Left forelimb (tissue), 1 donor: ENCODE measurements at regions not wholly inside any gene's neighbourhood (a gene's known extent, or its start where the extent isn't known, plus 50 kb on each side); places are given as distances from the start of the nearest gene placed in this dataset.
"Not testable (repeated sequence)": the region's sequence is repeated elsewhere in the genome, so short reads cannot be mapped to it uniquely, and the experiment has no call there.

Experiments
- DNase-seq: peaks from one replicate; pipeline ENCODE4 v3.0.0-alpha.2; 2018; ENCODE audit warnings: low spot score

DNA sequence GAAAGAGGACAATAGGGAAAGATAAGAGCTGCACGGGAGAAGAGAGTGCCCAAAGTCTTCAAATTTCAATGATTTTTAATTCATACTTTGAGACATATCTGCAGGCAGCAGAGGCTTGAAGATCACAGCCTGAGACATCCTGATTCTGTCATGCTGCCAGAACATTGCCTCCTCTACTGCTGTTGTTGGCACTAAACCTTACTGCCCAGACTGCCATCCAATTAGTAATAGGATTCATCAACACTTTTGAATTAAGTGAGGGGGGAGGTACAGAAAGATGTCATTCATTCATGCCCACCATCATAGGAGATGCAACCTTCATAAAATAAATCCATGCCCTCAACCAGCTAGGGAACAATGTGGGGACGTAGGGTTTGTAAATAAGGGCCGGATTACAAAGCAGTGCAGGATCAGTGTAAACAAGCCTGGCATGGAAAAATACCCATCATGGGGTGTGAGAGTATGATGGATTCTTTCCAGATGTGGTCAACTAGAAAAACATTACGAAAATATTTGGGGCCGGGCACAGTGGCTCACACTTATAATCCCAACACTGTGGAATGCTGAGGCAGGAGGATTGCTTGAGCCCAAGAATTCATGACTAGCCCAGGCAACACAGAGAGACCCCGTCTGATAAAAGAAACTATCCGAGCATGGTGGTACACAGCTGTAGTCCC is 122.1 kb upstream of the DAPK1 start:
- DNase-seq = no peak

DNA sequence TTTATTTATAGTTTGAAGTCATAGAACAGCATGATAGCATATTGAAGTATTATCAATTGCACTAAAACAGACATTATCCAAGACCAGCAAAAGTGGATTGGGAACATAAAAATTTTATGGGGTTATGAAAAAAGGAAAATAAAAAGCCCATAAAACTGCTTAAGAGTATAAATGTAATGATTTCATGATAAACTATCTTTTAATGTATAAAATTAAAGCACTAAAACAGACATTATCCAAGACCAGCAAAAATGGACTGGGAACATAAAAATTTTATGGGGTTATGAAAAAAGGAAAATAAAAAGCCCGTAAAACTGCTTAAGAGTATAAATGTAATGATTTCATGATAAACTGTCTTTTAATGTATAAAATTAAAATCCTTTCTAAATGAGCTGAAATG is 119.0 kb upstream of the DAPK1 start:
- DNase-seq = no peak

DNA sequence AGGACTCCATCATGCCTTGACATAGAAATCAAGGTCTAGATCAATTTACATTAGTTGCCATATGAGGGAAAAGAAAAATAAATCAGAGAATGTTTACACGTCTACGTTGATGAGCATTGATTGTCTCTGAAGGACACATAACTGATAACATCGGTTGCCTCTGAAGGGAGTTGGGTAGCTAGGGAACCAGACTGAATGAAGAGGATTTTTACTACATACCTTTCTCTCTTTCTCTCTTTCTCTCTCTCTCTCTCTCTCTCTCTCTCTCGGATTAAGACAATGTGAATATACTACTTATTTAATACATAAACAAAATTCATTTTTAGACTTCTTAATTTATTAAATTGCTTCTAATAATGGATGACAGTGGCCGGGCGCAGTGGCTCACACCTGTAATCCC is 118.4 kb upstream of the DAPK1 start:
- no peak for DNase-seq

DNA sequence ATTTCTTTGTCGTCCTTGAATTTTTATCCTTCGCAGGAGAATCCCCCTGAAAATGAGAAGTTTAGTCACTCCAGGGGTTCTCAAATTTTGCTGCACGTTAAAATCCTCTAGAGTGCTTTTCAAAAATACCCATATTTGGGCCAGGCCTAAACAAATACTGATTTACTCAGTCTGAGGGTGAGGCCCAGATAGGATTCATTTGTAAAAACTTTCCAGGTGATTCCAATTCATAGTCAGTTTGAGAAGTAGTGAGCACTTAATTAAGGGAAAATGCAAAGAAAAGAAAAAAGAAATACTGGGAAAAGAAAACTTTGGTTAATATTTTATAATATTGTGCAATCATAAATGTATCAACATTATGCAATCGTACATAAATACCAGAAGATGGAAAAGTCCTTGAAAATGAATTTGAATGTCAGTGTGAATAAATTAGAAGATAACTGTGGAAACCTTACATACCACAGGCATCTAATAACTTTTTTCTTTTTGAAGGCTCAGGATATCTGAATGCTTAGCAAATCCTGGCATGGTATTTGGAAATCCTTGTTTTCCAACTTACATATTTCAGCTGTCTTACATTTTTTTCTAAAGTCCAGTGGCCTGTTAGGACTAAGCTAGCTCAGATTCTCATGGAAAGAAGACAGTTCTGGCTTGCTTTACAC is 116.5 kb upstream of the DAPK1 start:
- DNase-seq = no peak

DNA sequence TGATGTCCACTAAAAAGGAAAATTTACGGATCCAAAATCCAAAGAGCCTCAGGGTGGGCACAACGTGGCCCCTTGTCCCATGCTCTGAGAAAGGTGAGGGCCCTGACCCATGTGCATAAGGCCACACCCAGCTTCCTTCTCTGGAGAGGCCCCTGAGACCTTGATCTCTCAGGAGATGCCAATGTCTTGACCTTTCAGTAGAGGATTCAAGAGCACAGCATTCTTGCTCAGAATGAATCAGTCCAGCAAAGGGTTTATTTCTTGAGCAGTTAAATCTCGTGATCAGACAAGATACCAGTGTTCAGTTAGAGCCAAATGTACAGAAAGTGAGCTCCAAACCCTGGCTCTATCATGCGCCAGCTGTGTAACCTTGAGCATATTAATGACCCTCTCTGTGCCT is 115.9 kb upstream of the DAPK1 start:
- DNase-seq = no peak

DNA sequence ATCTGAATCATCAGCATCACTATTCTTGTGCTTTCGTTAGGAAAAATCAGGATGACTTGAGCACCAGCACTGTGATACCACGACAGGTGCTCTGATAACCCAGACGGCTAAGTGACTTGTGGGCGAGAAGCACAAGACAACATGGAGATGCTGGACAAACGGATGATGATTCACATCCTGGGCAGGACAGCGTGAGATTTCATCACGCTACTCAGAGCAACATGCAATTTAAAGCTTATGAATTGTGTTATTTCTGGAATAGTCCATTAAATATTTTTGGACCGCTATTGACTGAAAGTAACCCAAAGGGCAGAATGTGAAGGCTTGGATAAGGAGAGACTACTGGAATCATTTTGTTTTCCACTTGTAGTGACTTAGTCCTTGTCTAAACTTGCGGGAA is 114.8 kb upstream of the DAPK1 start:
- no peak for DNase-seq

DNA sequence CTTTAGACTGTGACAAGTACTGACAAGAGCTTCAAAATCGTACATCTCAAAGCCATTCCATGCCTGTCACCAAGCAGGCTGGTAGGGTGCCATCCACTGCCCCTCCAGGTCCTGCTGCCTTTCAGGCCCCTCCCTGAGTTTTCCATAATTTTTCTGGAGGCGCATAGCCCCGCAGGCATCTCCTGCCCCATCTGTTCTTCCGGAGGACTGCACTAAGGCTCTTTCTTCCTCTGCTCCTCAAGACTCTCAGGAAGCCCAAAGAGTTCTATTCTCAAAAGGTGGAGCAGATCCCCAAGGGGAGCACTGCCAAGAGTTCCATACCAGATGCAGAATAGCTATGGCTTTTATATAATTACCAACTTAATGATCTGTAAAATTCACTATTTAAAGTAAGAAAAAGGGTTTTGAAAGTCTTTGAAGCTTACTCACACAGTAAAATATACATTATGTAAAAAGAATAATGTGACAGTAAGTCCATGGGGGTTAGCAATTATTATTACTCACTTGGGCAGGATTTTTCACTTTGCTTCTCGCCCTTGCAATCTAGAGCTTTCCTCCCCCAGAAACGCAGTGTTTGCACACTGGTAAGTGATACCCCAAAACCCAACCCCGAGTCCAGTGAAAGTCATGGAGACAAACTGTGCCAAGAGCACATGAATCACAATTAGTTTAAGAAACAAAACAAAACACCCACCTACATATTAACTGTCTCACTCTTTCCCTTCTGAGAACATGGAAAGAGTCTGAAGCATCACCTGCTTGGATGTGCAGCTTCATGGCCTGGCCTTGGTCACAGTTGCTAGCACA is 114.1 kb upstream of the DAPK1 start:
- DNase-seq = no peak

DNA sequence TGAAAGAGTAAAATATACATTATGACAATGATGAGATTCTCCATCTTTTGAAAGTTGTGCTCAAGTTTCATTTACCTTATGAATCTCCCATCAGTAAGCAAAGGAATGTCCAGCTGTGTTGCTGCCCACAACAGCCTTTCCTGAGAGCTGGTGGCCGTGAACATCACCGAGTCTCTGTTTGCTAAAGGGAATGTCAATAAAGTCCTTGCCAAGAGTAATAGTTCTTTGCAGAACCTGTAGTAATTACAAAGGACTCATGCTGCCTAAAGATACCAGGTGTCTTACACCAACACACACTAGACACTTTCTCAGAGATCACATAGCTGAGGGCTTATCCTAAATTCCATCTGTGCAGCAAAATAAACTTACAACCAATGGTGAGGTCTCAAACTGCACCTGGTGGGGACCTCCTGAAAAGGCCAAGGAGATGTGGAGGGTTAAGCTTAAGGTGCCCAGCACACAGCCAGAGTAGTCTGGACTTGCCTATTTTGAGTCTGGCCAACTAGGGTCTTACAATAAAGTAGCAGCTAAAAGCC is 111.1 kb upstream of the DAPK1 start:
- no peak for DNase-seq

DNA sequence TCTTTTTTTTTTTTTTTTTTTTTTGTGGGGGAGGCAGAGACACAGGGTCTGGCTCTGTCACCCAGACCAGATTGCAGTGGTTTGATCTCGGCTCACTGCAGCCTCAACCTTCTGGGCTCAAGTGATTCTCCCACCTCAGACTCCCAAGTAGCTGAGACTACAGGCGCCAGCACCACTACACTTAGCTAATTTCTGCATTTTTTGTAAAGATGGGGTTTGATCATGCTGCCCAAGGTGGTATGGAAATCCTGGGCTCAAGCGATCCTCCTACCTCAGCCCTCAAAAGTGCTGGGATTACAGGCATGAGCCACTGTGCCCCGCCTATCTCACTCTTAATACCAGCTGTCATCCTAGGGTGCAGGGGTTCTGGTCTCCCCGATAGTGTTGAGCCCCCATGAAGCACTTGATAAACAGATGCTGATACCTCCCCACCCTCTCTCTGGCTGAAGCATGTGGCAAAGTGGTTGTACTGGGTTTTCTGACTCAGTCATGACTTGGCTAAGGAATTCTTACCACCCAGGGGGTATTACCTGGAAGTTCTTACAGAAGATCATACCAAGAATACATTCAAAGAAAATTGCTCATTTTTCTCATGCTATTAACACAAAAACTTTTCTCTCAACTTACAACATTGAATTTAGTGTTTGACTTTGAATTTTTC is 110.2 kb upstream of the DAPK1 start:
- no peak for DNase-seq

DNA sequence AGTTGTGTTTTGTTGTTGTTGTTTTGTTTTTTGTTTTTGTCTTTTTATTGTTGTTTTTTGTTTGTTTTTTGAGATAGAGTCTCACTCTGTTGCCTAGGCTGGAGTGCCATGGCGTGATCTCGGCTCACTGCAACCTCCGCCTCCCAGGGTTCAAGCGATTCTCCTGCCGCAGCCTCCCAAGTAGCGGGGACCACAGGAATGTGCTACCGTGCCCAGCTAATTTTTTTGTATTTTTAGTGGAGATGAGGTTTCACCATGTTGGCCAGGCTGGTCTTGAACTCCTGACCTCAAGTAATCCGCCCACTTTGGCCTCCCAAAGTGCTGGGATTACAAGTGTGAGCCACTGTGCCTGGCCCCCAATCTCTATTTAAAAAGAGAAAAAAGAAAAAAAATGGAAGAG is 109.0 kb upstream of the DAPK1 start:
- DNase-seq = not testable (repeated sequence)

DNA sequence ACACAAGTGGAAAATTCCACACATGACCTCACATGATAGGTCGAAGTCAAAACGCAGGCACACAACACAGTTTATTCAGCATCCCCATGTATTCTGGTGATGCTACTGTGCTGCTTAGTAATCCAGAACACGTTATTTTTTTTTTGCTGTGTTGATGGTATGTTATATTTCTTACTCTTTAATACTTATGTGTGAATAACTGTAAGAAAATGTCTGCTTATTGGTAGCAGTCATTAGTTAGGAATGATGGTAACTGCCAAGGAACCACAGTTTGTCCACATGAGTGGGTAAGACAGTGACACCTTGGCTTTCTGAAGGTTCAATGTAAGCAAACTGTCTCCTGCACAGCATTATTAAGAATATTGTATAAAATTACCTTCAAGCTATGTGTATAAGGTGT is 107.7 kb upstream of the DAPK1 start:
- DNase-seq = no peak

DNA sequence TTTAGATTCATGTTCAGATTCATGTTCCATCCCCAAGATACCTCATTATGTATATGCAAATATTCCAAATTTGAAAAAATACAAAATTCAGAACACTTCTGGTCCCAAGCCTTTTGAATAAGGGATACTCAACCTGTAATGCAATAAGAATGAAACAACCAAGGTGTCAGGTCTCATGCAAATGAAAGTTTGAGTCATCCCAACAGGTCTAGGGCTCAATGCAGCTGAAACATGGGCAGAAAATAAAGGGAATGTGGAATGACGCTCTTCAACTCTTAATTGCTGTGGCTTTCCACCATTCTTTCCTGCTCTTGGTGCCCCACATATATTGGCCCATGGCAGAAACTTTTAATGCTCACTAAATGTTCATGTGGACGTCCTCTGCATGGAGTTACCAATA is 107.3 kb upstream of the DAPK1 start:
- DNase-seq = no peak

DNA sequence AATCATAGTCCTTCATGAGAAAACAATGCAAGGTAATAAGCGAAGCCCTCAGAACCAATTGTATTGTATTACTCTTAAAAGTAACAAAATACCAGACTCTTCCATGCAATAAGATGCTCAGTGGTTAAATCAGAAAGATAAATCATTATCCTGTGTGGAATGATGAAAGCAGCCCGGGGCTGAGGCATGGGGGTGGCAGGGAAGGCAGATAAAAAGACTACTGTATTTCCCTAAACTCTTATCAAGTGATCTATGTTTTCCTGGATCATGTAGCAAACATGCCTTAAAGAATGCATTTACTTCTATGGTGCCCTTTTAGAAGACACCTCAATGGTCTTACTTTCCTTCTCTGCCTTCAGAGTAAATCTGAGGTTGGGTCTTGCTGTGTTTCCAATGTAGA is 105.6 kb upstream of the DAPK1 start:
- DNase-seq = no peak

DNA sequence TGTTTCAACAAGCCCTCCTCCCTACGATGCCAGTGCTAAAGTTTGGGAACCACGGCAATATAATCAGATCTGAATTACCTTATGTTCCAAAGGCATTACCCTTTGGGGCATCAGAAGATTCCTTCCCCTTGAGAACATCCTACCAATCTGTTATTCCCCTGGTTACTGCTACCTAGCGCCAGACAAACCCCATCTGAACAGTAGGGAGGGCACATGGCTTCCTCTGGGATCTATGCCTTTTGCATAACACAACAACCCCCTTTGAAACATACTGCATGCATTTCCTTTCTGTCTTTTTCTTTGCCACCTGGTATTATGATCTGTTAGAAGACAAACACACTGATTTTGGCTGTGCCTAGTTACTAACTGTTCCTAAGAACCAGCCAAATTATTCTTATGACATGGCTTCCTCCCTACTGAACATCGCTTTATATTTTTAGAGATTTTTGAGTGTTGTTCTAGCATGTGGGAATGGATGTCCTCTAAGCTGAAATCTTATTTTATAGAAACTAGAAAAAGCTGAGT is 103.9 kb upstream of the DAPK1 start:
- DNase-seq = no peak

DNA sequence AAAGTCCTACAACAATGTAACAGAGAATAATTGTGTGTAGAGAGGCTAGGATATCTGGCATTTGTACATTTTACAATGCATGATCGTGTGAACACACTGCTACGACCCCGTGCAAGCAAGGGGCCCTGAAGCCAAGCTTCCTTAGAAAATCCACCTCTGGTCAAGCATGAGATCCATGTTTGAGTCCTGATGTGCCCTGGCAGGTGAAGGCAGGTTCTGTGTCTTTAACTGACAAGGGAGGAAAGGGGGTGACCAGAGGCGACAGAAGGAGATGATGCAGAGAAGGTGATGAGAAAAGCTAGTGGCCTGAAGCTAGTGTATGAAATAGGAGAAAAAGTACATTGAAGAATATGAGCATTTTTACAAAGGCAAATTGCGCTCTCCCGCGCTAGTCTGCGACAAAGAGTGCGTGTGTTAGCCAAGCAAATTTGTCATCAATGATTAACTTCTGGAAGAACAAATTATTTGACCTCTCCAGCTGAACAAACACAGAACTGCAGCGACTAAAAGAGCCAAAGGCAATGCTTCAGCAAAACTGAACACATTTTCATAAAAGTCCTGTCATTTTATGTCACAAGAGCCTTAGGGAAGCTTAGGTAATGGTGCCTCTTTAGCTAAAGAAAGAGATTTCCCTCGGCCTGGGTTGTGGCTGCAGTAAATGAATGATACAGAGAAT is 101.7 kb upstream of the DAPK1 start:
- DNase-seq = no peak

DNA sequence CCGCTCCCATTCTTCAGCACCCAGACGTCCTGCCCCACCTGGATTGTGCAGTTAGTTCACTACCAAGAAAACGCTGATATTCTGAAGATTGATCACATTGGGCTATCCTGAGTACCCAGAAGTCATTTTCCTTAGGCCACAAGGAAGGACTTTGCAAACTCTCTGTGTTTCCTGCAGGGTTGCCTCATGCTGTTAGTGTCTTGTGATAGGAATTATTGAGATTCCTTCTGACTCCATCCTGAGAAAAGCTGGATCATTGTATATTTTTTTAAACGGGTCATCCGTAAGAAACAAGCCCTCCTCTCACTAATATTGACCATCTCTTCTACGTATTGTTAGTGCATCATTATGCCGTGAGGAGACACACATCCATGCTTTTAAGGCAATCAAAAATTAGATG is 96.0 kb upstream of the DAPK1 start:
- DNase-seq = no peak

DNA sequence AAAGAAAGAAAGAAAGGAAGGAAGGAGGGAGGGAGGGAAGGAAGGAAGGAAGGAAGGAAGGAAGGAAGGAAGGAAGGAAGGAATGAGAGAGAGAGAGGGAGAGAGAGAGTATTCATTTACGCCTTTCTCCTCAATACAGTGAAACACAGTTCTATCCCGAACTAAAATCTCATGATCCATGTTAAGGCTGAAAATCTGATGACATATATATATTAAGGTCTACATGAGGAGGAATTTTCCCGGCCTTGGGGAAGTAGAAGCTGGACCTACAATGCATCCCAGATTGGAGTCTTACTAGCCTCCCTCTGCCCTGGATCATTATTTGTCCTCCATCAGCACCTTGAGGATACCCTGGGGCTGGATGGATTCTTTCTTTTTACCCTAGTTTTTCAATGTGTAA is 95.1 kb upstream of the DAPK1 start:
- DNase-seq = no peak

DNA sequence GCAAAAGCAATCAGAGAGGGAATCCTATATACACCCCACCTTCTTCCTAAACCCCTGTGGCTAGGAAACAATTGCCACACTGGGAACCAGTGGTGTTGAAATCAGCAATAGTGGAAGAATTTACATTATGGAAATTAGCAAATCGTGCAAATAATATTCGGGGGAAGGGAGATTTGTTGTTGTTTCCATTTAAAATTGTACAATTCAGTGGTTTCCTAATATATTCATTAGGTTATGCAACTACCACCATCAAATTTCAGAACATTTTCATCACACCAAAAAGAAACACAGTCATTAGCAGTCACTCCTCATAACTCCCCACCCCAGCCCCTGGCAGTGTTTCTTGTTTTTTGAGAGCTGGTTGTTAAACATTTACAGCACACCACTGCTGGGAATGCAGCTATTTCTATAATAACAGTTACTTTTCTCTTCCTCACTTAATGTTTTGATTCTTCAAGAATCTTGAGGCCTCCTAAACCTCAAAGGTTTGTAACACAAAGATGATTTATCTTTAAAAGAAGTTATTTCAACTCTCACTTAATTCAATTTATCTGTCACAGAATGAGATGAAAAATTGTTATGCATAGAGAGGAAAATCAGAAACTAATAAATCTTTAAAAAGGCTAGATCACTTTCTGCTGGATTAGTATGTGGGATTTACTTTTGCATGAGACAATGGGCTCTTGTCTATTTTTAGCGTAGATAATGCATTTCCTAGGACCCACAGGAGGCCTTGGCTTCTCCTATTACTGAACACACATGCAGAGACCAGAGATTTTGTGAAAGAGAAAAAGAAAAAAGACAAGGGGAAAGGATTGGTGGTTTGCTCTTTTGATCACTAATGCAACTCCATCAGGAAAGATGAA is 91.8 kb upstream of the DAPK1 start:
- DNase-seq = no peak

DNA sequence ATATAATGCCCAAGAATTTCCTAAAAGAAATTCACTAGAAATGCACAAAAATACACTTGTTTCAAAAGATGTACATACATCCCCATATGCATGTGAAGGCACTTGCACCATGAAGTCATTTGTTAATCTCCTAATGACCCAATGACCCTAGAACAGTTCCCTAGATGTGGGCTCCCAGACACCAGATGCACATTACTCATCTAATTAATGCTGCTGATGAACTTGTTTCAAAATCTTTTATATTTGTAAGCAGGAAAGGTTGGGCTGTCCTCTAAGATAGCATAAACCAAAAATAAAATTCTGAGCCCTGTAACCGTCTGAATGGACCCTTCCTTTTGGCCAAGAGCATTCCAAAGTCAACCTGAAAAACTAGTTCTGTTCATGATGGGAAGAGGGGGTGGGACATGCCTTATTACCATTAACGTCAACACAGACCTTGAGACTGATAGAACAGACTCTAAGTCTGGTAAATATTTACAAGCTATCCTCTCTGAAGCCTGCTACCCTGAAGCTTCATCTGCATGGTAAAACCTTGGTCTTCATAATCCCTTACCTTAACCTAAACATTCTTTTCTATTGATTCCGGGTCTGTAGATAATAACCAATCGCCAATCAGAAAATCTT is 91.0 kb upstream of the DAPK1 start:
- DNase-seq = no peak
